ENCODE measurements at regions not wholly inside any gene's neighbourhood (a gene's known extent, or its start where the extent isn't known, plus 50 kb on each side); places are given as distances from the start of the nearest gene placed in this dataset.

DNA sequence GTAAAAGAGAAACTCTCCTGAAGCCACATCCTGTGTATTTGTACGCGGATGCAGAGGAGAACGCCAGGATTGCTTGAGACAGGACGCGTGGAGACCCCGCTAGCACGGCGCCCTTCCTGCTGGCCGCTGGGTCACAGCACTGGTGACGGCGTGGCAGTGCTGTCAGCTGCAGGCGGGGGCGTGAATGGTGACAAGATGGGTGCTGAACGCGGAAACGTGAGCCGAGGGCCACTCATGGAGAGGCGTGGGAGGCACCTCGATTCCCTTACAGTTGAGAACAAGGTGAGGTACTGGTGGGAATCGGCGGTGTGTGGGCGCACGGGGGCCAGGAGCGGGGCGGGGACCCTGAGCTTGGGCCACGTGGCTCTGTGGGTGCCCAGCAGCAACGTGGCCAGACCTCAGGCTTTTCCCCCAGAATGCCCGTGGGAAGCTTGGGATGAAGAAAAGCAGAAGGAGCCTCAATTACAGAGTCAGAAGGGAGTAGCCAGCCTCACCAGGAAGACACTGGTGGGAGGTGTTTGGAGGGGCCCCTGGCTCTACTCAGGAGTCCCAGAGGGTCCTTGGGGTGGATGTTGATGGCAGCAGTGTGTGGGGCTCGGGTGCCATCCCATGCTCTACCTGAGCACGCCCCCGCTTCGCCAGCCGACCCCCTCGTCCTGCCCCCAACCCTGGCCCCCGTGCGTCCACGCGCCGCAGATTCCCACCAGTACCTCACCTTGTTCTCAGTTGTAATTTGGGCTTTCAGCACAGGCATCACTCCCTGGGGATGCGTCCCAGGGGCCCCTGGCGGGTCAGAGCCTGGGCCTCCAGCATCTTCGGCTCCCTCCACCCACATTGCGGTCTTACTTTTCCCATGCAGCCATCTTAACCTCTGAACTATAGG is 208.4 kb upstream of the TCERG1L start:
- no peak for DNase-seq

DNA sequence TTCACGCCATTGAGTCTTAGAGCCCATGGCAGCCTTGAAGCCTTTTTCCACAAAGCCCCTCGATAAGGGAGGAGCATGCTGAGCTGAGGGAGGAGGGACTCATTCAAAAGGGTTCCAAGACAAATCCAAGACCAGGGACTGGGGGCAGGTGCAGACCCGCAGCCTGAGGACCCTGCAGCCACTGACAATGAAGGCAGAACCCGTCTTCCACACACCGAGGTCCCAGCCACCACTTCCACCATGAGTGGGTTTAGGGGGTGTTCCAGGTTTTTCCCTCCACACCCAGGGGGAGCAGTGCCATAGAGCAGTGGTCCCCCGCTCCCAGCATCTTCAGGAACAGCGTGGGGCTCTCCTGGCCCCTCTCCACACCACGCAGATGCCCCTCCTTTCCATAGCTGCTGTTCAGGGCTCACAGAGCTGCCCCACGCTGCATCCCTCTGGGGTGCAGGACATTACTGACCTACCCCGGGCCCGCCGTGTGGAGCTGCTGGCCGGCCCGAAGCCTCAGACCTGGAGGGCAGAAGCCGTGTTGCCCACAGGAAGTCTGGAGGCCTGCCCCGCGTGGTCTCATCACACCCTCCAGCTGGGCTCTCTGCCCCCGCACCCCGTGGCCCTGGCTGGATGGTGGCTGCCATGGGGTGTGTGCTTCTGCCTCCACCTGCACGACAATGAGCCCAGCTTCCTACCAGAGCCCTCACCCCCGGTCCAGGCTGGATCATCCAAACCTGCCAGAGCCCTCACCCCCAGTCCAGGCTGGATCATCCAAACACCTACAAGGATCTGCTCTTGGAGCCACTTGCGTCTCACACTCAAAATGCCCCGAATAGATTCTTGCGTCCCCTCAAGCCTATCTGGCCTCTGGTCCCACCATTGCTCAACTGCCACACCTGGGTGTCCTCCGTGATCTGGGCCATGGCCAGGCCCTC is 220.0 kb upstream of the TCERG1L start:
- DNase-seq = no peak

DNA sequence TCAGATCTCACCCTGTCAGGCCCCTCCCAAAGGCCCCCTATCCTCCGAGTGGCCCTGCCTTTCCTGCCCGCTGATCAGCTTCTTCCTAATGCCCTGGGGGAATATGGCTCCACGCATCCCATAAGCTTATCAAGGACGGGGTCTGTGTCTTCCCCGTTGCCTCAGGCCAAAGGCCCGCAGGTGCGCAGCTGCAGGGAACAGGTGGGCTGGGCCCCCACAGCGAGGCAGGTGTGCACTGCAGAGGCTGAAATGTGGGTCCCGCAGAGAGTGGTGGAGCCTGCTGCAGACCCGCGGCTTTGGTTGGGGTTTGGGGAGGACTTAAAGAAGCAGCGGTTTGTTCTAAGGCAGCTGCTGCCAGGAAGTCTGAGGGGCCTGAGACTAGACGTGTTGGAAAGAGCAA is 220.8 kb upstream of the TCERG1L start:
- DNase-seq = no peak

DNA sequence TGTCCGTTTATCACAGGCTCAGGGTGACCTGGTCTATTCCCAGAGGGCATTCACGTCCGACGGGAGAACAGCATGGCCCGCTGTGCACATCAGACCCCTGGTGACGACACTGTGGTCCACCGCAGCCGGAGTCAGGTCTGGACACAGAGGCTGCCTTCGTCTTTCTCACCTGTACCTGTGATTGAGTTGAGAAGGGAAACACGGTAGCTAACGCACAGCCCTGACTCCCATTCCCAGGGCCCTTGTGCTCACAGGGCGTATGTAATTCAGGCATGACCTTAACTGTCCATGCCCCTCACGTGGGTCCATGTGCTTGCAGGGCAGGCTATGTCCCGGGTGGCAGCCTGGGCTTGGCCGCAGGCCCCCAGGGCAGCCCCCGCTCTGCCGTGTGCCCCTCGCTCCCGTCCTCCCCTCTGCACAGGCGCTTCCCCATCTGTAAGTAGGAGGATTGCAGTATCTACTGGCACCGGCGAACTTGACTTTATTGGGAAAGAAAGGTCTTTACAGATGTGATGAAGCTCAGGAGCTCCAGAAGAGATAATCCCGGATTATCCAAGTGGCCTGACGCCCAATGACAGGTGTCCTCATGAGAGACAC is 221.3 kb upstream of the TCERG1L start:
- DNase-seq = no peak

DNA sequence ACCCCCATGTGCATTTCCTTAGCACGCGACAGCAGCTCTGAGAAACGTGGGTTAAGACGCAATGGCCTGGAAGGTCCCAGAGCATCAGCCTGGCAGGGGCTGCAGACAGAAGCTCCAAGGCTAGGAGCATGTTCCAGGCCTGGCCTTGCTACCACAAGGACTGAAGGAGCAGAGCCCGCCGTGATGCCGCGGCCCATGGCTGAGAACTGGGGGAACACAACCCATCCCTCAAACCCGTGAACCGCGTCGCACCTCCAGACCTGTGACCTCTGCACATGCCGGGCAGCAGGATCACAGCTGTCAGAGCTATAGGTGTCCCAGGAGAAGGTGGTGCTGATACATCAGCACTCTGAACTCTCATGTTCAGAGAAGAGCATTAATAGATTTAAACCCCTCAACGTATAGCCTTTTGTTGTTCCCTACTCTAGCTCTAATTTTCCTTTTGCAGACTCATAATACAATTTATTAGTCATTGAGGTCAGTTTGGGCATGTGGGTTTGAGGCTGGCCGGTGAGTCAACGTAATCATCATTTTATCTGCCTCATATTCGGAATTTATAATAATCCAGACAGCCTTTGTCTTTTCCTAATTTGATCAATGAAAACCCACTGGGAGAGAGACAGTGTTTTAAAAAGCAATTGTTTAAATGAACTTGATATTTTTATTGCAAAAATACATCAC is 222.5 kb upstream of the TCERG1L start:
- no peak for DNase-seq

DNA sequence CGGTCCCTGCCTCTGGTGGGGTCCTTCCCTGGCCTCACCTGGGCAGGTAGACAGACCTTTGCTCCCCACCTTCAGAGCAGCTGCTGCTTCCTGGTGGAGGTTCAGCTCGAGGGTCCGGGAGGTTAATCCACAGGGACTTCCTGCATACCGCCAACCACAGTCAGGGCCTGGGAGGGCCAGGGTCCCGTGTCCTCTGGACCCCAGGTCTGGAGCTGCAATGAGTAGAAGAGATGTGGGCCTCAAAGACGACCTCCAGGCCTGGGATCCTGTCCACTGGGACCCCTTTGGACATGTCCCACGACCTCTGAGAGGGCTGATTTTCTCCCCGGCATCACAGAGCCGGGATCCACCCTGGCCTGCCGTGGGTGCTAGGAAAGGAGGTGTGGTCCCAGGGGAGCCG is 223.3 kb upstream of the TCERG1L start:
- no peak for DNase-seq

DNA sequence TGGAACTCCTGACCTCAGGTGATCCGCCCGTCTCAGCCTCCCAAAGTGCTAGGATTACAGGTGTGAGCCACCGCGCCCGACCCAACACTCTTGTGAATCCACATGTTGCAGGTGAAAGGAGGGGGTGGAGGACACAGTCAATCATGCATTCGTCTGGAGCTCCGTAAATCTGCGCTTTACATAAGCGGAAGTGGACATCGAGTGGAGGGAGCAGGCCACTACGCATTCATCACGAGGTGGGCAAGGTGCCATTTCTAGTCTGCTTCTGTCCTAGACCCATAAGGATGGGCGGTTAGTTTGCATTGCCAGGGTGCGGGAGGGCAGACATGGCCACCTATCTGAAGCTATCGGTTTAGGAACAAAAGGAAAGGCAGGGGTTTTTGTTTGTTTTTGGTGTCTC is 225.2 kb upstream of the TCERG1L start:
- DNase-seq = no peak

DNA sequence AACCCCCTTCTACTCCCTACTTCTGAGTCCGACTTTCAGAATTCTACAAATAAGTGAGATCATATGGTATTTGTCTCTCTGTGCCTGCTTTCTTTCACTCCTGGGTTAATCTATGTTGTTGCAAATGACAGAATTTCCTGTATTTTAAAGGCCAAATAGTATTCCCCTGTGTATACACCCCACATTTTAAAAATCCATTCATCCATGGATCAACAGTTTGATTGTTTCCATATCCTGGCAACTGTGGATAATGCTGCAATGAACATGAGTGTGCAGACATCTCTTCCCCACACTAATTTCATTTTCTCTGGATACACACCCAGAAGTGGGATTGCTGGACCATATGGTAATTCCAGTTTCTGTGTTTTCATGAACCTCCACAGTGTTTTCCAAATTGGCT is 225.8 kb upstream of the TCERG1L start:
- no peak for DNase-seq

DNA sequence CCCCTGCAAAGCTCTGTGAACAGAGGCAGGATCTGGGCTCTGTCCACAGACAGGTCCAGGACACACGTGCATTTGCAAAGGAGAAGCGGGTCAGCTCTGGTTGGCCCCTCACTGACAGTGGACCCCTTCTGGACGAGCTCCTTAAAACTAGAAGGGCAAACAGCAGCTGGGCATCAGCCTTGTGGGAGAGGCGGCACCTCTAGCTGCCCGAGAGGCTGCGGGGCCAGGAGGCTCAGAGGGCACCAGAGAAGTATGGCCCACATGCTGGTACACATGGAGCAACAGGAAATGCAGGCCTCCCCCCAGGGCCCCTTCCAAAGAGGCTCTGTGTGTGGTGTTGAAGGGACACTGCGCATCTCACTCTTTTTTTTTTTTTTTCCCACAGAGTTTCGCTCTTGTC is 233.0 kb upstream of the TCERG1L start:
- no peak for DNase-seq

DNA sequence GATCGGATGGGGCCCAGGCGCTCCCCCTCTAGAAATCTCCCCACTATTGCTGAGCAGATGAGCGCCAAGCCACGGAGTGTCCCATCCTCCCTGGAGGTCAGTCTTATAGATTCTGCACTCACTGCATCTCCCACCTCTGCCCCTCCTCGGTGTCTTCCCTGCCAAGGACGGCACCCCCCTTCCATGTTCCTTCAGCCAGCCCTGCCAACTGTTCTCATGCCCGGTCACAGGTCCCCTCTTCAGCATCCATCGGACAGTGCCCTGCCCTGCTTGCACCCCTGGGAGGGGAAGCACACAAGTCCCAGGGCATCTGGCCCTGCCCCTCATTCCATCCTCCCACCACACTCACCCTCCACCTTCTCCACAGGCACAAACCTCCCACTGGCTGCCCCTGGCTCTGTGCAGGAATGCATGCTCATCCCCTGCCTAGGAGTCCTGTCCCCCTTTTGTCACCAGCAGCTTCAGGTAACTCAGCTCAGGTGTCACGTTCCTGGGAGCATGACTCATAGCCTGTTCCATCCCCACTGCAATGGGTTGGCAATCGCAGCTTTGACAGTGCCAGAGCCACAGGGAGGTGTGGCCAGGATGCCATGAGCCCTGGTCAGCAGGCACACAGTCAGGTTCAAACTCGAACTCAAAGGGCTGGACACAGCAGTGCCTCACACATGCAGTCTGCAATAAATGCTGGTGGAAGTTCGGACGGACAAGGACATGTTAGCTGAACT is 234.7 kb upstream of the TCERG1L start:
- DNase-seq = no peak

DNA sequence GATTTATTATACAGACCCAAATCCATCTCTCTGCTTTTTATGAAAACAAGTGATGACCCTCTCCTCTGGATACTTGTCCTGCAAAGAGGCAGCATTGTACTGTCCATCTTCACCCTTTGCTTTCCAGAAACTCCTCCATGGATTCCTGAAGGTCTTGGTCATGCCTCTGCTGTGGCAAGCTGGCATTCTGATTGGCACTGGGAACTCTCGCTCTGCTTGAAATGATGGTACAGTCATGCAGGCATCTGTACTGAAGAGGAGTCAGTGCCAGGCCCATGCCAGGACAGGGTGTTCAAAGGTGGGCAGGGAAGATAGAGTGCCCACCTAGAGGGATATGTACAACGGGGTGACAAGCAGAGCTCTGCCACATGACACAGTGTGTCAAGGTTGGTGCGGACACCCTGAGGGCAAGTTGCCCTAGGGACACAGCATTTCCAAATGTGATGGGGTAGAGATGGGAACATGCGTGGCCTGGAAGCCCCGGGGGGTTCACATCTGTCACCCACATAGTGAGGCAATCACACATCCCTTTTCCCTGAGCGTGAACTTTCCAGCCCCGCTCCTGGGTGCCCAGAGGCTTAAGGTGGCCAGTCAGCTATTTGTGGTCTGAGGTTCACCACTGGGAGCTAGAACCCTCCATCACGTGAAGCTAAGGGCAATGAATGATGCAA is 235.7 kb upstream of the TCERG1L start:
- DNase-seq = no peak

DNA sequence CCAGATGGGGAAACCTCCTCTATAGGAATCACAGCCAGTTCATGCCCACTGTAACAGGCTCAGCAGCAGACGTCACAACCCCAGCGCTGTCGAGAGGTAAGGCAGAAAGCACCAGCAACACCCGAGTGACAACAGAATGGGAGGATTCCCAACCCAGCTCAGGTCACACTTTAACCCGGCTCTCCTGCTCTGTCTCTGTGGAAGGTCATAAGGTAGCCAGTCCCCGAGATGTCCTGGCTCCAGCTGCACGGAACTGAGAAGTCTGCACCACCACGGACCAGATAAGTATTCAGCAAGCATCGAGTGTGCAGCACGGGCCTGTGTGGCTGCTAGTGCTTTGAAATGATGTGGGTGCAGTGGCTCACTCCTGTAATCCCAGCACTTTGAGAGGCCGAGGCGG is 236.7 kb upstream of the TCERG1L start:
- DNase-seq = no peak

DNA sequence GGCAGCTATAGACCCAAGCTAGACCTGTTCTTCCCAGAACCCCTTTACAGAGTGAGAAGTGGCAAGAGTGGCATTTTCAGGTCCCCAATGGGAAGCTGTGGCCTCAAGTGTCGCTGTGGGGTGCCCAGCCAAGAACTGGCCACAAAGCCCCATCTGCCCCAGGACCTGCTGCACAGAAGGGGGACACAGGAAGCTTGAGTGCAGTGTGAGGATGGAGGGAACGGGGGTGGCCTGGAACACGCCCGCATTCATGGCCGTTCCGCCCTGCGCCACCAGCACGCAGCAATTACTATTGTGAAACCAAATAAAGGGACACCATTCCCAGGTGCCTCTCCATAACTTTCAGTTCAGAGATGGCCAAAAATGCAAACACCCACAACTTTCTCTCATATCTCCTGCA is 237.6 kb upstream of the TCERG1L start:
- DNase-seq = no peak

DNA sequence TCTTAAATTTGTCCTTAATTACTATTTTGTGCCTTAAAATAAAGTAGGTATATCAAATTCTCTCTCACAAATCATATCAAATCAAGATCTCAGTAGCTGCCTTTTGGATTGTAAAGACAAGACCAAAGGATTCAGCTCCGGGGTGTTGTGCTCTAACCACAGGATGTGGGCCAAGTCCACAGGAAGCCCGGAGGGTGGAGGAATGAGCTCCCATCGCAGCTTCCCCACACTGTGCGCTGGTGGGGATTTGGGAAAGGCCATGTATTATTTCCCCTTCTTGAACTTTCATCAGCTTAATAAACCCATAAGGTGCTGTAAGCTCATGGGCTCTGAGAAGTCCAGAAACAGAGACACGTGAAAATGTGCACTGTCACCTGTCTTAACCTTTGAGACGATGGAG is 241.6 kb upstream of the TCERG1L start:
- DNase-seq = no peak

DNA sequence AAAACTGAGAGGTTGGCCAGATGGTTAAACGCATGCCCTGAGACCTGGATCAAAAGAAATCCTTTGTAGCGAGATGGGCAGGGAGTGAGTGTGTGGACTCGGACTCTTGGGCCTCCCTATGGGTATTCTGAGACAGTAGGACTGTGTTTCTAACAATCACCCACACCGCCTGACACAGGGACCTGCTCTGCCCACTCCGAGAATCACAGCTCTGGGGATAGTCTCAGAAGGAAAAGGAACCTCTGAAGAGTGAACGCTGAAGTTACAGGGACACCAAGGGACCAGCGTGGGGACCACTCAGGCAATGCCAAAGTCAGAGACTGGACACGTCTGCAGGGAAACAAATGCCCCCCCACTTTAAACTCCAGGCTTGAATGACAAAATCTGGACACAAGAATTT is 242.1 kb upstream of the TCERG1L start:
- no peak for DNase-seq

DNA sequence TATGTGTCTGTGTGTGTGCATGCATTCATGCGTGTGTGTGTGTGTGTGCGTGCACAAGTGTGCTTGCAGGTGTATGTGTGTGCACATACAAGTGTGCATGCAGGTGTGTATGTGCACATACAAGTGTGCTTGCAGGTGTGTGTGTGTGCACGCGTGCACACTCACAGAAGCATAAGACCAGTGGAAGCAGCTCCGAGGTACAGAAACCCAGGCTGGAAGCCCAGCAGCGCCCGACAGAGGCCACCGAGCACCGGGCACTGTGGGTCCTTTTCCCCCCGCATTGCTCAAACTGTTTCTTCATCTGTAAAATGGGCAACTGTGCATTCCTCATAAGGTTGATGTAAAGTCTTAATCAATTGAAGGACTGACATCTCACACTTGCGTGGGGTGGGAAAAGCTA is 243.3 kb upstream of the TCERG1L start:
- no peak for DNase-seq

DNA sequence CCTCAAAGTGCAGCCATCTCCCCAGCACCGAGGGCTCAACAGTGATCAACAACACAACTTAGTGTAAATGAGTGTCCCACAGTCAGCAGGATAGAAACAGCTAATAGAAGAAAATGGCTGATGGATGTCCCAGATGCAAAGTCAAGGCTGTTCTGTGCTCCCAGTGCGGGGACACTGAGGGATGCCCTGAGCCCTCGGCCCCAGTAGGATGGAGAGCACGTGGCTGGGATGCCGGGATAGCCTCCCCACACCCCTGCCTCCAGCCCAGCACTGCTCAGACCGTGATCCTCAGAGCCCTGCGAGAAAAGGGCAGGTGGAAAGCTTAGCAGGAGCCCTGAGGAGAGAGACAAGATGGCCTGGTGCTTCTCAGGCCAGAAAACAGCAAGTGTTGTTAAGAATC is 243.9 kb upstream of the TCERG1L start:
- DNase-seq = no peak

DNA sequence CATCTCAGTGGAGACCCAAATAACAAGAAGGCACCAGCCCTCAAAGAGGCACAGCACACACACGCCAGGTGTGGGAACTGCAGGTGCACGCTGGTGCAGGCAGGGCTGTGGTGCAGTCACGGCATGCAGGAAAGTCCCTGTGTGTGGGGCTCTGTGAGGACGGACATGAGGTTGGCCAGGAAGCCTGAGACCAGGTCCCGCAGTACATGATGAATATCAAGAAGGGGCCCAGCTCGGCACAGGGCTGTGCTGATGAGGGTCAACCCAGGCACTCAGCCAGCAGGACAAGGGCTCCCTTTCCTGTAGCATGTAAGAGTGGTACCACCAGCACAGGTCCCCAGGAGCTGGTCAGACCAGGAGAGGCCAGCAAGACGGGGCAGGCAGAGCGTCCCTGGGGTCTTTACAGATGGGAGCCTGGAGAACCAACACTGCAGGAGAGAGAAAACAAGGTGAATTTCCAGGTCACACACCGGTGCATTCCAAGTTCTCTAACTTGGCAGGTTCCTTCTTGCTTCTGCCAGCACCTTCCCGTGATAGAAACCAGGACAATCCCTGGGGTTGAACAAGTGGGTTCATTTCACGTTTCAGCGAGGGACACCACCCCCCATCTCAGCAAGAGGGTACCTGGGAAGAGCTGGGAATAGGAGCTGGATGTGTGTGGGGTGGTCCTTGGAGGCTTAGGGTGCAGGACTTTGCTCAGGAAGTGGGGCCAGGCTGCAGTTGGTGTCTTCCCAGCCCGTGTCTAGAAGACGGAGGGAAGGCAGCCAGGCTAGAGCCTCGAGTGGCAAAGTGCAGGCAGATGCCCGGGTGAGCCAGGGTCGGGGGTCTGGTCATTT is 244.8 kb upstream of the TCERG1L start:
- no peak for DNase-seq

DNA sequence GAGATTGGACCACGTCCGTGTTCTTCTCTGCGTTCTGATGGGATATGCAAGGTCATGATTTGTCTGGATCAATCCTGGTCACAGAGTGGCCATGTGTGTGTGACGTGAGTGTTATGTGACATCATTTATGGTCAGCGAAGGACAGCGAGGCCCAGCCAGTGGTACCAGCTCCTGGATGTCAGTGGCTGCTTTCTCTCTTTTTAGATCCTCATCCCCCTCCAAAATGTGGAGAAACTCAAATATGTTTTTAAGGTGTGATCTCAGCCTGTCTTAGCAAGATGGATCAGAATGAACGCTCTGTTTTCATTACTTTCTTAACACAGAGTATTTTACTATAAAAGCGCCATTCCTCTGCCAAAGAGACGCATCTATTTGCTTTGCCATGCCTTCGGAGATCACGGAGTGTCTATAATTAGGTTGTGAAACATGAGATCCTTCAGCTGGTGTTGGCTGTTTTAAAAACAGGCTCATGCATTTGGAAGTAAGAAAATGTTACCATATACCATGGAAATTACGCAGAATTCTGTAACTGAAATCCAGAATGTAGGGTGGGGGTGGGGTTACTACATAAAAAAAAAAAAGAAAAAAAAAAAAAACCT is 245.5 kb upstream of the TCERG1L start:
- peak in 3 of 58 donors; percentile 3 to 59 (median 4) for DNase-seq
